ENCODE measurements at regions not wholly inside any gene's neighbourhood (a gene's known extent, or its start where the extent isn't known, plus 50 kb on each side); places are given as distances from the start of the nearest gene placed in this dataset.

DNA sequence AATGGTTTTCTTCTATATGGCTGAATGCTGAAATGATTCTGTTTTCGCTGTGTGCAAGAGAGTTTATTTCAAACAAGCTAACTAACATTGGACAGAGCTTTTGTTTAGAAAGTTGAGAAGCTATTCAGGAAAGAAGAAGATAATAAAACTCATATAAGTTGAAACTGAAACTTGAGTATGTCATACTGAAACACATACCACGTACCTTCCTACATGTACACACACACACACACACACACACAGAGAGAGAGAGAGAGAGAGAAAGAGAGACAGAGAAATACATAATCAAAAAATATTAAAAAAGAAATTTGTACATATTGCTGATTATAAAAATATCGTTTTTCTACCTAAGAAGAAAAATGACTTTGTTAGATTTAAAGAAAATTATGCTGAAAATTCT, 561.9 kb upstream of the KCND2 start:
- no peak for TF ChIP-seq E2F4 (IDR thresholded peaks at IDR 0.05; ENCODE audit: low read depth, low read length)
- TF ChIP-seq, protein P1, sequence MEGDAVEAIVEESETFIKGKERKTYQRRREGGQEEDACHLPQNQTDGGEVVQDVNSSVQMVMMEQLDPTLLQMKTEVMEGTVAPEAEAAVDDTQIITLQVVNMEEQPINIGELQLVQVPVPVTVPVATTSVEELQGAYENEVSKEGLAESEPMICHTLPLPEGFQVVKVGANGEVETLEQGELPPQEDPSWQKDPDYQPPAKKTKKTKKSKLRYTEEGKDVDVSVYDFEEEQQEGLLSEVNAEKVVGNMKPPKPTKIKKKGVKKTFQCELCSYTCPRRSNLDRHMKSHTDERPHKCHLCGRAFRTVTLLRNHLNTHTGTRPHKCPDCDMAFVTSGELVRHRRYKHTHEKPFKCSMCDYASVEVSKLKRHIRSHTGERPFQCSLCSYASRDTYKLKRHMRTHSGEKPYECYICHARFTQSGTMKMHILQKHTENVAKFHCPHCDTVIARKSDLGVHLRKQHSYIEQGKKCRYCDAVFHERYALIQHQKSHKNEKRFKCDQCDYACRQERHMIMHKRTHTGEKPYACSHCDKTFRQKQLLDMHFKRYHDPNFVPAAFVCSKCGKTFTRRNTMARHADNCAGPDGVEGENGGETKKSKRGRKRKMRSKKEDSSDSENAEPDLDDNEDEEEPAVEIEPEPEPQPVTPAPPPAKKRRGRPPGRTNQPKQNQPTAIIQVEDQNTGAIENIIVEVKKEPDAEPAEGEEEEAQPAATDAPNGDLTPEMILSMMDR (IDR thresholded peaks at IDR 0.05 in 2 of 3, conservative IDR thresholded peaks at IDR 0.05 in 1 of 3; ENCODE audit: control insufficient read depth in 2 of 3, extremely low read depth in 1 of 3, insufficient read depth in 1 of 3, low read depth in 3 of 3, low read length in 3 of 3) = no peak
- no peak for TF ChIP-seq POLR2AphosphoS5 (IDR thresholded peaks at IDR 0.05; ENCODE audit: low read length)
- no peak for TF ChIP-seq NR2C2 (IDR thresholded peaks at IDR 0.05; ENCODE audit: borderline replicate concordance, control insufficient read depth, insufficient read length, low read depth)
- TF ChIP-seq FOXM1 (IDR thresholded peaks at IDR 0.05; ENCODE audit: low read depth, low read length) = no peak
- TF ChIP-seq, protein P2, sequence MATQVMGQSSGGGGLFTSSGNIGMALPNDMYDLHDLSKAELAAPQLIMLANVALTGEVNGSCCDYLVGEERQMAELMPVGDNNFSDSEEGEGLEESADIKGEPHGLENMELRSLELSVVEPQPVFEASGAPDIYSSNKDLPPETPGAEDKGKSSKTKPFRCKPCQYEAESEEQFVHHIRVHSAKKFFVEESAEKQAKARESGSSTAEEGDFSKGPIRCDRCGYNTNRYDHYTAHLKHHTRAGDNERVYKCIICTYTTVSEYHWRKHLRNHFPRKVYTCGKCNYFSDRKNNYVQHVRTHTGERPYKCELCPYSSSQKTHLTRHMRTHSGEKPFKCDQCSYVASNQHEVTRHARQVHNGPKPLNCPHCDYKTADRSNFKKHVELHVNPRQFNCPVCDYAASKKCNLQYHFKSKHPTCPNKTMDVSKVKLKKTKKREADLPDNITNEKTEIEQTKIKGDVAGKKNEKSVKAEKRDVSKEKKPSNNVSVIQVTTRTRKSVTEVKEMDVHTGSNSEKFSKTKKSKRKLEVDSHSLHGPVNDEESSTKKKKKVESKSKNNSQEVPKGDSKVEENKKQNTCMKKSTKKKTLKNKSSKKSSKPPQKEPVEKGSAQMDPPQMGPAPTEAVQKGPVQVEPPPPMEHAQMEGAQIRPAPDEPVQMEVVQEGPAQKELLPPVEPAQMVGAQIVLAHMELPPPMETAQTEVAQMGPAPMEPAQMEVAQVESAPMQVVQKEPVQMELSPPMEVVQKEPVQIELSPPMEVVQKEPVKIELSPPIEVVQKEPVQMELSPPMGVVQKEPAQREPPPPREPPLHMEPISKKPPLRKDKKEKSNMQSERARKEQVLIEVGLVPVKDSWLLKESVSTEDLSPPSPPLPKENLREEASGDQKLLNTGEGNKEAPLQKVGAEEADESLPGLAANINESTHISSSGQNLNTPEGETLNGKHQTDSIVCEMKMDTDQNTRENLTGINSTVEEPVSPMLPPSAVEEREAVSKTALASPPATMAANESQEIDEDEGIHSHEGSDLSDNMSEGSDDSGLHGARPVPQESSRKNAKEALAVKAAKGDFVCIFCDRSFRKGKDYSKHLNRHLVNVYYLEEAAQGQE (IDR thresholded peaks at IDR 0.05; ENCODE audit: low read depth, low read length) = no peak
- no peak for TF ChIP-seq EZH2 (IDR thresholded peaks at IDR 0.05; ENCODE audit: borderline replicate concordance, control insufficient read depth, low read depth, low read length)
- no peak for TF ChIP-seq MYB (IDR thresholded peaks at IDR 0.05; ENCODE audit: borderline replicate concordance, low read depth, low read length)
- no peak for TF ChIP-seq STAT3 (IDR thresholded peaks at IDR 0.05; ENCODE audit: low read depth, low read length)
- no peak for TF ChIP-seq CUX1 (IDR thresholded peaks at IDR 0.05; ENCODE audit: insufficient replicate concordance, low read depth, low read length)
